B cell (primary cell): ENCODE measurements at regions not wholly inside any gene's neighbourhood (a gene's known extent, or its start where the extent isn't known, plus 50 kb on each side); places are given as distances from the start of the nearest gene placed in this dataset.

Experiments
- CTCF ChIP-seq: fragments of 200-600 bp; IDR thresholded peaks from one replicate; pipeline ENCODE4 v1.8.0; 2022; ENCODE audit warnings: antibody characterized with exemption, mild to moderate bottlenecking
- EZH2 ChIP-seq: IDR thresholded peaks from 2 replicates; pipeline ENCODE4 v1.6.1; 2012; ENCODE audit warnings: borderline replicate concordance, low read depth, mild to moderate bottlenecking, moderate library complexity, low read length; ENCODE audit not compliant: insufficient read depth, poor library complexity, severe bottlenecking

- TF ChIP-seq CTCF: no peak
- no peak for TF ChIP-seq EZH2
Measured at GRCh38 chr5:17846496-17846895, 212.2 kb downstream of the TAF11L14 start.
